ENCODE measurements at regions not wholly inside any gene's neighbourhood (a gene's known extent, or its start where the extent isn't known, plus 50 kb on each side); places are given as distances from the start of the nearest gene placed in this dataset.

GRCh38 chr12:46491548-46491947 is 119.0 kb upstream of the SLC38A2 start:
- Mint-ChIP-seq H3K27me3 (no peaks in the 10 kb centered on the region), H3K4me1 (ENCODE audit: low read depth) (peaks cover 27% of the 10 kb centered on the region), H3K27ac (no peak overlapping the region), H3K9me3 (ENCODE audit: low read depth) (peaks cover 3% of the 10 kb centered on the region), H3K36me3 (ENCODE audit: insufficient read depth) (no peaks in the 10 kb centered on the region), H3K4me3 (ENCODE audit: low read depth) (no peak overlapping the region)
- TF ChIP-seq CTCF (IDR thresholded peaks at IDR 0.05; ENCODE audit: unreplicated experiment), result no peak
- DNase-seq (ENCODE audit: low spot score, unreplicated experiment), result no peak

- Mint-ChIP-seq H3K27ac (peak overlapping the region; percentile 21), H3K4me3 (ENCODE audit: low read depth) (no peak overlapping the region), H3K4me1 (ENCODE audit: low read depth) (peaks cover 27% of the 10 kb centered on the region), H3K36me3 (ENCODE audit: insufficient read depth) (no peaks in the 10 kb centered on the region), H3K27me3 (no peaks in the 10 kb centered on the region), H3K9me3 (ENCODE audit: low read depth) (peaks cover 3% of the 10 kb centered on the region)
- TF ChIP-seq CTCF (IDR thresholded peaks at IDR 0.05; ENCODE audit: unreplicated experiment), result no peak
- DNase-seq (ENCODE audit: low spot score, unreplicated experiment), result no peak
These were observed 118.1 kb upstream of the SLC38A2 start for GRCh38 chr12:46490635-46491034.

GRCh38 chr12:46489951-46490388 is 117.4 kb upstream of the SLC38A2 start:
- H3K9me3 Mint-ChIP-seq (ENCODE audit: low read depth), result peaks cover 3% of the 10 kb centered on the region
- no peak for DNase-seq (ENCODE audit: low spot score, unreplicated experiment)
- peaks cover 27% of the 10 kb centered on the region for H3K4me1 Mint-ChIP-seq (ENCODE audit: low read depth)
- no peaks in the 10 kb centered on the region for H3K27me3 Mint-ChIP-seq
- no peak for TF ChIP-seq CTCF (IDR thresholded peaks at IDR 0.05; ENCODE audit: unreplicated experiment)
- H3K27ac Mint-ChIP-seq, result no peak overlapping the region
- H3K36me3 Mint-ChIP-seq (ENCODE audit: insufficient read depth), result no peaks in the 10 kb centered on the region
- H3K4me3 Mint-ChIP-seq (ENCODE audit: low read depth), result no peak overlapping the region

GRCh38 chr12:46487567-46488131 is 115.1 kb upstream of the SLC38A2 start:
- no peaks in the 10 kb centered on the region for H3K36me3 Mint-ChIP-seq (ENCODE audit: insufficient read depth)
- no peak for TF ChIP-seq CTCF (IDR thresholded peaks at IDR 0.05; ENCODE audit: unreplicated experiment)
- H3K9me3 Mint-ChIP-seq (ENCODE audit: low read depth), result no peaks in the 10 kb centered on the region
- no peak overlapping the region for H3K27ac Mint-ChIP-seq
- H3K4me1 Mint-ChIP-seq (ENCODE audit: low read depth), result peaks cover 9% of the 10 kb centered on the region
- H3K27me3 Mint-ChIP-seq, result no peaks in the 10 kb centered on the region
- DNase-seq (ENCODE audit: low spot score, unreplicated experiment), result no peak
- no peak overlapping the region for H3K4me3 Mint-ChIP-seq (ENCODE audit: low read depth)

- no peak for TF ChIP-seq CTCF (IDR thresholded peaks at IDR 0.05; ENCODE audit: unreplicated experiment)
- H3K9me3 Mint-ChIP-seq (ENCODE audit: low read depth), result no peaks in the 10 kb centered on the region
- no peak overlapping the region for H3K4me3 Mint-ChIP-seq (ENCODE audit: low read depth)
- DNase-seq (ENCODE audit: low spot score, unreplicated experiment), result no peak
- H3K4me1 Mint-ChIP-seq (ENCODE audit: low read depth), result peaks cover 2% of the 10 kb centered on the region
- H3K36me3 Mint-ChIP-seq (ENCODE audit: insufficient read depth), result no peaks in the 10 kb centered on the region
- no peak overlapping the region for H3K27ac Mint-ChIP-seq
- no peaks in the 10 kb centered on the region for H3K27me3 Mint-ChIP-seq
These were observed 114.0 kb upstream of the SLC38A2 start for GRCh38 chr12:46486588-46486987.

Data from progenitor cell of endocrine pancreas (in vitro differentiated cells).